Peyer's patch (tissue), 4 donors: ENCODE measurements at regions not wholly inside any gene's neighbourhood (a gene's known extent, or its start where the extent isn't known, plus 50 kb on each side); places are given as distances from the start of the nearest gene placed in this dataset.

Source experiments
- DNase-seq, 3 donors: peaks; one replicate each; pipeline ENCODE4 v3.0.0-alpha.2; 2017 to 2019
- H3K27ac ChIP-seq, 4 donors: fragments of 200-600 bp; sonication (generic); one replicate each; pipeline ENCODE4 v1.5.1; 2016 to 2019
- H3K27me3 ChIP-seq, 2 donors: fragments of 200-600 bp; sonication (generic); one replicate each; pipeline ENCODE4 v1.5.1; 2019
- H3K36me3 ChIP-seq, 3 donors: fragments of 200-600 bp; sonication (generic); one replicate each; pipeline ENCODE4 v1.5.1; 2016 to 2019
- H3K4me1 ChIP-seq, 4 donors: fragments of 200-600 bp; sonication (generic); one replicate each; pipeline ENCODE4 v1.5.1; 2016 to 2019
- H3K4me3 ChIP-seq, 4 donors: fragments of 200-600 bp; sonication (generic); 1 replicate in 3 of 4; 2 replicates in 1 of 4; pipeline ENCODE4 v1.5.1; 2016 to 2019; ENCODE audit warnings: mild to moderate bottlenecking in 1 of 4
- H3K9me3 ChIP-seq, 4 donors: fragments of 200-600 bp; sonication (generic); one replicate each; pipeline ENCODE4 v1.5.1; 2016 to 2019; ENCODE audit warnings: mild to moderate bottlenecking in 1 of 4
- POLR2A ChIP-seq, 2 donors: fragments of 450-650 bp; IDR thresholded peaks; one replicate each; pipeline ENCODE4 v1.5.1; 2017; ENCODE audit warnings: antibody characterized with exemption in 2 of 2, mild to moderate bottlenecking in 2 of 2, moderate library complexity in 2 of 2
- TF ChIP-seq, protein P1 (sequence below), 6 experiments: fragments of 450-650 bp in 4 of 6; fragments of 200-600 bp in 2 of 6; sonication (generic) in 1 of 6; IDR thresholded peaks; one replicate each; pipeline ENCODE4 v1.5.1; 2017 to 2019; ENCODE audit warnings: antibody characterized with exemption in 6 of 6, mild to moderate bottlenecking in 3 of 6, moderate library complexity in 1 of 6

DNA sequence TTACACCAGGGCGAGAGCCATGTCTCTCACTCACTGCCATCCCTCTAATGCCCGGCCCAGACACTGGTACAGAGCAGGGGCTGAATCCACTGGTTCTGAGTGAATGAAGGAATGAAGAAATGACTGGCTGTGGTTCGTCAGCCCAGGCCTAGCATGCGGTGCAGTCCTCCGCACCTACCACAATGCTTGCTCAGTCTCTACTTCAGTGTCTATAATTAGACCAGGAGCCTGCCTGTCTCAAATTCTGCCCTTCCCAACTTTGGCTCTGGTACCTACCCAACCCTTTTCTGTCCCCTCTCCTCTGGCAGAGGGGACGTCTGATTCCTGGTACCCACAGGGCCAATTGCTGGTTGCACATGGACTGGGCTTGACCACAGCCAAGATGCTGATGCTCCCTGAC lies 118.2 kb upstream of the GRIK3 start:
- DNase-seq = no peak
- H3K27ac ChIP-seq = no peak overlapping the region
- no peaks in the 10 kb centered on the region for H3K9me3 ChIP-seq
- TF ChIP-seq, protein P1, sequence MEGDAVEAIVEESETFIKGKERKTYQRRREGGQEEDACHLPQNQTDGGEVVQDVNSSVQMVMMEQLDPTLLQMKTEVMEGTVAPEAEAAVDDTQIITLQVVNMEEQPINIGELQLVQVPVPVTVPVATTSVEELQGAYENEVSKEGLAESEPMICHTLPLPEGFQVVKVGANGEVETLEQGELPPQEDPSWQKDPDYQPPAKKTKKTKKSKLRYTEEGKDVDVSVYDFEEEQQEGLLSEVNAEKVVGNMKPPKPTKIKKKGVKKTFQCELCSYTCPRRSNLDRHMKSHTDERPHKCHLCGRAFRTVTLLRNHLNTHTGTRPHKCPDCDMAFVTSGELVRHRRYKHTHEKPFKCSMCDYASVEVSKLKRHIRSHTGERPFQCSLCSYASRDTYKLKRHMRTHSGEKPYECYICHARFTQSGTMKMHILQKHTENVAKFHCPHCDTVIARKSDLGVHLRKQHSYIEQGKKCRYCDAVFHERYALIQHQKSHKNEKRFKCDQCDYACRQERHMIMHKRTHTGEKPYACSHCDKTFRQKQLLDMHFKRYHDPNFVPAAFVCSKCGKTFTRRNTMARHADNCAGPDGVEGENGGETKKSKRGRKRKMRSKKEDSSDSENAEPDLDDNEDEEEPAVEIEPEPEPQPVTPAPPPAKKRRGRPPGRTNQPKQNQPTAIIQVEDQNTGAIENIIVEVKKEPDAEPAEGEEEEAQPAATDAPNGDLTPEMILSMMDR (IDR thresholded peaks at IDR 0.05) = no peak
- no peak for TF ChIP-seq POLR2A (IDR thresholded peaks at IDR 0.05)
- no peaks in the 10 kb centered on the region for H3K4me1 ChIP-seq
- H3K36me3 ChIP-seq = no peaks in the 10 kb centered on the region
- H3K27me3 ChIP-seq = no peaks in the 10 kb centered on the region
- no peak overlapping the region for H3K4me3 ChIP-seq

DNA sequence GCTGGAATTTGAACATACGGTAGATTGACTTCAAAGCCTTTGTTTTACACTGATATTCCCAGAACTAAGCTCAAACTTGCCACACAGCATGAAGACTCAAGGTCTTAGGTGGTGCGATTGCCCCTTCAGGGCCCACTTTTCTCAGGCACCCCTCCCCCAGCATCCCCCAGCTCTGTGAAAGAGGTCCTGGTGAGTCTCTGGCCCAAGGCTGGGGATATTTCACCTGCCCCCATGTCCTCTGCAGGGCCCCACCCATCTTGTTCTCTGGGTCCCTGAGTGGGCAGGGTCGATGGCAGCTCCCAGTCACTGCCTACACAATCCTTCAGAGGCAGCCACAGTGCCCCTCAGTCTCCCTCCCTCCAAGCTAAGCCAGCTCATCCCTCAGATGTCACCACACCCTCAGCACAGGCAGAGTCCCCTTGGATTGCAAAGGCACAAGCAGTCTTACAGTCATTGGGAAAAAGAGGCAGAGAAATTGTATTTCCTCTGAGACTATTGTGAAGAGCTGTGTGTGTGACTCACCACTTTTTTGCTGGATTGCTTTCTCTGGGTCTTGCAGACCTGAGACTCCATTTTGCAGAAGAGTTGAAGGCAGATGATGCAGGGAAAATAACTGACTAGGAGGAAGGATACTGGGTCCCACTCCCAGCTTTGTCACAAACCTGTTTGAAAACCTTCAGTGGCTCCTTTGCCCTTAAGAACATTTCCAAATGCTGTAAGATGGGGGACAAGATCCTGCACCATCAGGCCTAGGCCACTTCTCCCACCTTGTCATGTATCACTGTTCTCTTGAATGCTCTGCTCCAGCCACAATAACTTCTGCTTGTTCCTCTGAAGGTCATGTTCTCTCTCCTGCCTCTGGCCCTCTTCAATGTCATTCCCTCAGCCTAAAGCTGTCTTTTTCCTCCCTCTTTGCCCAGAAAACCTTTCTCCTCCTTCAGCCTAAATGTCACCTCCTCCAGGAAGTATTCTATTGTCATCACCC lies 119.1 kb upstream of the GRIK3 start:
- TF ChIP-seq, protein P1 (IDR thresholded peaks at IDR 0.05) = no peak
- no peak for TF ChIP-seq POLR2A (IDR thresholded peaks at IDR 0.05)
- Histone ChIP-seq H3K36me3 (no peaks in the 10 kb centered on the region), H3K4me1 (no peaks in the 10 kb centered on the region), H3K27me3 (no peaks in the 10 kb centered on the region), H3K27ac (no peak overlapping the region), H3K4me3 (no peak overlapping the region), H3K9me3 (no peaks in the 10 kb centered on the region)
- no peak for DNase-seq

DNA sequence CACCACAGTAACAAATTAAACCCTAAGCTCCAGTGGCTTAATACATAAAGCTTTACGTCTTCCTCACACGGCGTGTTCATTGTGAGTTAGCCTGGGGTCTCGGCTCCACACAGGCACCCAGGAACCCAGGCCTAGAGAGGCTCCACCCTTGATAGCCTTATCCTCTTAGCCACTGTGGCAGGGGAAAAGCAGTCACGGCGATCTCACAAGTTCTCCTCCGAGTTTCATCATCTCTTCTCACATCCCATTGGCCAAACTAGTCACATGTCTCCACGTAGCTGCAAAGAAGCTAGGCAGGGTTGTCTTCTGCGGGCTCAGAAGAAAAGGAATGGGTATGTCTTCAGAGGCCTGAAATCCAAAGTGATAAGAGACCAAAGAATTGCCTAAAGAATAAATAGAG lies 122.3 kb upstream of the GRIK3 start:
- H3K4me3 ChIP-seq = no peak overlapping the region
- H3K36me3 ChIP-seq = no peaks in the 10 kb centered on the region
- no peaks in the 10 kb centered on the region for H3K9me3 ChIP-seq
- no peak overlapping the region for H3K27ac ChIP-seq
- no peaks in the 10 kb centered on the region for H3K27me3 ChIP-seq
- no peak for TF ChIP-seq POLR2A (IDR thresholded peaks at IDR 0.05)
- TF ChIP-seq, protein P1 (IDR thresholded peaks at IDR 0.05) = no peak
- DNase-seq = no peak
- H3K4me1 ChIP-seq = no peaks in the 10 kb centered on the region

DNA sequence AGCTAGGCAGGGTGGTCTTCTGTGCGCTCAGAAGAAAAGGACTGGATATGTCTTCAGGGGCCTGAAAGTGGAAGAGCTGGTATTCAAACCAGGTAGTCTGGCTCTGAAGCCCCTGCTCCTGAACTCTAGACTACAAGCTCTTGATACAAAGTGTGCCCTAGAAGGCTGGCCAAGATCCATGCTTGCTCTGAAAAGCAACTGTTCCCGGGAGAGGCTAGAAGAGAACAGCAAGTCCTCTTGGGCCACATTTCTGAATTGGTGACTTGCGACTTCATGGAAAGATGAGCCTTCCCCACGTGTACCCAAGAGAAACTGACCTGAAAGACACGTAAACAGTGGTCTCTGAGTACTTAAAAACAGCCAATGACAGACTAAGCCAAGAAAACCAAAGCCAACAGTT lies 123.3 kb upstream of the GRIK3 start:
- no peaks in the 10 kb centered on the region for H3K36me3 ChIP-seq
- TF ChIP-seq POLR2A (IDR thresholded peaks at IDR 0.05) = no peak
- TF ChIP-seq, protein P1 (IDR thresholded peaks at IDR 0.05) = no peak
- no peak for DNase-seq
- no peak overlapping the region for H3K27ac ChIP-seq
- no peak overlapping the region for H3K4me3 ChIP-seq
- H3K4me1 ChIP-seq = no peaks in the 10 kb centered on the region
- no peaks in the 10 kb centered on the region for H3K9me3 ChIP-seq
- H3K27me3 ChIP-seq = no peaks in the 10 kb centered on the region

DNA sequence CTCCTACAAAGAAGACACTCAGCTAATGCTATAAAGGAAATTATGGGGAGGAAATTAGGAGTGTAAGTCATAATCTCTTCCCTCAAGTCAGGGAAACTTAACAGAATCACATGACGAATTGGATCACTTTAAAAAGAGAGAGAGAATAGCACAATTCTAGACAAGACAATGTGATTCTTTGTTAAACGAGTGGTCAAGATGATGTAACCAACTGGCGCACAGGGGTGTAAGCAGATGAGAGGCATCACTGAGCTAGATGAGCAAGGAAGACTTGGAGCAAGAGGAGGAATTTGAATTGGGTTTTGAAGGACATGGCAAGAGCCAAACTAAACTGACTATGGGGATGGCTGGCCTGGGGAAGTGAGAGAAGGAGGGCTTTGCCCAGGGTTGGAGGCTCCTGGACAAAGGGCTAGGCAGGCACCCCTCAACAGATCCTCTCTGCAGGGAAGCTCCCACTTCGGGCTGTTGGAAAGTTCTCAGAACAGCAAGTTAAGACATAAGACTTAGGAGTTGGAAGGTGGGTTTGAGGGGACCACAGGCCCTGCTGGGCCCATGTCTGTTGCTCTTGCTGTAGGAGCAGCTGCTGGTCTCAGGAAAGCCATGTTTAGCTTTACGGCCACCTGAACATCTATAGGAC lies 123.9 kb upstream of the GRIK3 start:
- TF ChIP-seq, protein P1 (IDR thresholded peaks at IDR 0.05) = no peak
- no peak for TF ChIP-seq POLR2A (IDR thresholded peaks at IDR 0.05)
- H3K4me1 ChIP-seq = no peaks in the 10 kb centered on the region
- no peak for DNase-seq

More for the DNA sequence above, 123.9 kb upstream of the GRIK3 start:
- H3K4me3 ChIP-seq = no peak overlapping the region
- H3K9me3 ChIP-seq = no peaks in the 10 kb centered on the region
- no peak overlapping the region for H3K27ac ChIP-seq
- H3K27me3 ChIP-seq = no peaks in the 10 kb centered on the region
- no peaks in the 10 kb centered on the region for H3K36me3 ChIP-seq
